ENCODE measurements at regions not wholly inside any gene's neighbourhood (a gene's known extent, or its start where the extent isn't known, plus 50 kb on each side); places are given as distances from the start of the nearest gene placed in this dataset.

DNA sequence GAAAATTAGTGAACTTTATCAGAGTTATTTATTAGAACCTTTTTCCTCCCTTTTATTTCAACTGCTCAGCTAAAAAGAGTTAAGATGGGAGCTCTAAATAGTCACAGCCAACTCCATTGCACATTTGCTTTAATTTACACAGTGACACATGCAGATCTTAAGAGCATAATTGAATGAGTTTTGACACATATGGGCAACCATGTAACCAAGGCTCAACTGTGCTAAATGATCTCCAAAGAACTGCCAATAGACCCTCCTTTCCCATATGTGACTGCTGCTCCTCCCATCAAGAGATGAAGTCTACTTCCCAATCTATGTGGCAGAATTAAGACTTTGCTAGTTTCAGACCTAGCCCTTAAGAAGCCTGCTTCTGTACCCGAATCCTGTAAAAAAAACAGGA, 960.0 kb downstream of the BCL11B start:
- TF ChIP-seq, protein P1, sequence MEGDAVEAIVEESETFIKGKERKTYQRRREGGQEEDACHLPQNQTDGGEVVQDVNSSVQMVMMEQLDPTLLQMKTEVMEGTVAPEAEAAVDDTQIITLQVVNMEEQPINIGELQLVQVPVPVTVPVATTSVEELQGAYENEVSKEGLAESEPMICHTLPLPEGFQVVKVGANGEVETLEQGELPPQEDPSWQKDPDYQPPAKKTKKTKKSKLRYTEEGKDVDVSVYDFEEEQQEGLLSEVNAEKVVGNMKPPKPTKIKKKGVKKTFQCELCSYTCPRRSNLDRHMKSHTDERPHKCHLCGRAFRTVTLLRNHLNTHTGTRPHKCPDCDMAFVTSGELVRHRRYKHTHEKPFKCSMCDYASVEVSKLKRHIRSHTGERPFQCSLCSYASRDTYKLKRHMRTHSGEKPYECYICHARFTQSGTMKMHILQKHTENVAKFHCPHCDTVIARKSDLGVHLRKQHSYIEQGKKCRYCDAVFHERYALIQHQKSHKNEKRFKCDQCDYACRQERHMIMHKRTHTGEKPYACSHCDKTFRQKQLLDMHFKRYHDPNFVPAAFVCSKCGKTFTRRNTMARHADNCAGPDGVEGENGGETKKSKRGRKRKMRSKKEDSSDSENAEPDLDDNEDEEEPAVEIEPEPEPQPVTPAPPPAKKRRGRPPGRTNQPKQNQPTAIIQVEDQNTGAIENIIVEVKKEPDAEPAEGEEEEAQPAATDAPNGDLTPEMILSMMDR (IDR thresholded peaks at IDR 0.05): no peak
- Mint-ChIP-seq H3K27me3 (ENCODE audit: low read depth, poor library complexity) (peaks cover 4% of the 10 kb centered on the region), H3K27ac (no peak overlapping the region), H3K4me1 (no peaks in the 10 kb centered on the region), H3K4me3 (no peak overlapping the region), H3K36me3 (ENCODE audit: low read depth) (no peaks in the 10 kb centered on the region), H3K9me3 (no peaks in the 10 kb centered on the region)
- no peak for DNase-seq

GRCh38 chr14:98321841-98322240, 950.2 kb downstream of the BCL11B start:
- H3K27me3 Mint-ChIP-seq (ENCODE audit: low read depth, poor library complexity): no peaks in the 10 kb centered on the region
- no peak overlapping the region for H3K4me3 Mint-ChIP-seq
- peaks cover 23% of the 10 kb centered on the region for H3K9me3 Mint-ChIP-seq
- no peaks in the 10 kb centered on the region for H3K4me1 Mint-ChIP-seq
- no peaks in the 10 kb centered on the region for H3K36me3 Mint-ChIP-seq (ENCODE audit: low read depth)
- TF ChIP-seq, protein P1 (IDR thresholded peaks at IDR 0.05): no peak
- no peak for DNase-seq
- H3K27ac Mint-ChIP-seq: no peak overlapping the region

GRCh38 chr14:98323836-98324235, 948.2 kb downstream of the BCL11B start:
- Mint-ChIP-seq H3K27ac (peak overlapping the region; percentile 4), H3K4me3 (no peak overlapping the region), H3K9me3 (peaks cover 15% of the 10 kb centered on the region), H3K36me3 (ENCODE audit: low read depth) (no peaks in the 10 kb centered on the region), H3K27me3 (ENCODE audit: low read depth, poor library complexity) (no peaks in the 10 kb centered on the region), H3K4me1 (no peaks in the 10 kb centered on the region)
- TF ChIP-seq, protein P1 (IDR thresholded peaks at IDR 0.05): no peak
- no peak for DNase-seq

DNA sequence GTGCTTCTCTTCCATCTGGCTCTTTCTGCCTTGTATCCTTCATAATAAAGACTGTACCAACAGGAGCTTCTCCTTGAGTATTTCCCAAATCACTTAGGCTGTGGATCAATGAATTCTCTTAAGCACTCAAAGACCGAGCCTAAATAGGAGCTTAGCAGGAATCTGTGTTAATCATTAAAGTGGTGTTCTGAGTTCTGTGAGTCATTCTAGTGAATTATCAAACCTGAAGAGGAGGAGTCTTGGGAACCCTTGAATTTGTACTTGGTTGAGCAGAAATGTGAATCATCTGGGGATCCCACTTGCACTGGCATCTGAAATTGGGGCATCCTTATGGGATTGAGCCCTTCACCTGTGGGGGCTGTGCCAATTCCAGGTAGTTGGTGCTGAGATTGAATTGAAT, 946.2 kb downstream of the BCL11B start:
- H3K4me3 Mint-ChIP-seq: no peak overlapping the region
- no peaks in the 10 kb centered on the region for H3K4me1 Mint-ChIP-seq
- no peaks in the 10 kb centered on the region for H3K27me3 Mint-ChIP-seq (ENCODE audit: low read depth, poor library complexity)
- no peak overlapping the region for H3K27ac Mint-ChIP-seq
- H3K9me3 Mint-ChIP-seq: peaks cover 11% of the 10 kb centered on the region
- H3K36me3 Mint-ChIP-seq (ENCODE audit: low read depth): no peaks in the 10 kb centered on the region
- TF ChIP-seq, protein P1 (IDR thresholded peaks at IDR 0.05): no peak
- no peak for DNase-seq

GRCh38 chr14:98328496-98328895, 943.5 kb downstream of the BCL11B start:
- no peaks in the 10 kb centered on the region for H3K4me1 Mint-ChIP-seq
- no peak overlapping the region for H3K4me3 Mint-ChIP-seq
- no peak overlapping the region for H3K27ac Mint-ChIP-seq
- H3K9me3 Mint-ChIP-seq: peaks cover 28% of the 10 kb centered on the region
- peaks cover 4% of the 10 kb centered on the region for H3K27me3 Mint-ChIP-seq (ENCODE audit: low read depth, poor library complexity)
- no peaks in the 10 kb centered on the region for H3K36me3 Mint-ChIP-seq (ENCODE audit: low read depth)
- TF ChIP-seq, protein P1 (IDR thresholded peaks at IDR 0.05): no peak
- DNase-seq: no peak

DNA sequence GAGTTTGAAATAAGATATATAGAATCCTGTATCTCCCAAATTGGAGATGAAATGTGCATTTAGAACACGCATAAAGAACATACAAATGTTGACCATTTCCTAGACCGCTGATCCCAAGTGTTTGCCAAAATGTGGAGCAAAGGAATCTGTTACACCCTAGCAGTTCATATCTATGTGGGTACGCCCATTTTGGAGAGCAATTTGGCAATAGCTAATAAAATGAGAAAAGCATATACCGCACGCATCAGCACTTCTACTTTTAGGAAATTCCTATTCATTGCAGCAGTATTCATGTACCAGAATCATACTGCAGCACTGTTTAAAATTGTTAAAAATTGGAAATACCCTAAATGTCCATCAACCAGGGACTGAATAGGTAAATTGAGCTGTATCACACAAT, 937.8 kb downstream of the BCL11B start:
- Mint-ChIP-seq H3K27ac (no peak overlapping the region), H3K27me3 (ENCODE audit: low read depth, poor library complexity) (peaks cover 6% of the 10 kb centered on the region), H3K9me3 (peaks cover 32% of the 10 kb centered on the region), H3K4me3 (no peak overlapping the region), H3K4me1 (peaks cover 22% of the 10 kb centered on the region), H3K36me3 (ENCODE audit: low read depth) (no peaks in the 10 kb centered on the region)
- no peak for DNase-seq
- TF ChIP-seq, protein P1 (IDR thresholded peaks at IDR 0.05): no peak

All from nephron progenitor cell (in vitro differentiated cells).